Epidermal melanocyte (primary cell): ENCODE measurements at regions not wholly inside any gene's neighbourhood (a gene's known extent, or its start where the extent isn't known, plus 50 kb on each side); places are given as distances from the start of the nearest gene placed in this dataset.
A peak's percentile ranks its signal among the peaks of the same experiment; 100 is the strongest.

Experiments
- DNase-seq: peaks from one replicate; pipeline ENCODE4 v3.0.0; 2011; ENCODE audit warnings: low spot score; ENCODE audit not compliant: insufficient read length

- DNase-seq: no peak
These were observed 217.3 kb upstream of the PREP start for GRCh38 chr6:105619971-105620741.

- DNase-seq: no peak
These were observed 215.4 kb upstream of the PREP start for GRCh38 chr6:105618247-105618646.

- DNase-seq: no peak
These were observed 213.6 kb upstream of the PREP start for GRCh38 chr6:105616521-105616920.

GRCh38 chr6:105611606-105612005 is 208.7 kb upstream of the PREP start:
- DNase-seq: no peak

GRCh38 chr6:105609375-105609991 is 206.6 kb upstream of the PREP start:
- no peak for DNase-seq

- peak; percentile 41 for DNase-seq
These were observed 206.0 kb upstream of the PREP start for GRCh38 chr6:105608711-105609374.

GRCh38 chr6:105607636-105608621 is 205.0 kb upstream of the PREP start:
- no peak for DNase-seq

GRCh38 chr6:105606831-105607463 is 204.1 kb upstream of the PREP start:
- DNase-seq: no peak

- no peak for DNase-seq
These were observed 201.7 kb upstream of the PREP start for GRCh38 chr6:105604587-105604884.

GRCh38 chr6:105603788-105604586 is 201.1 kb upstream of the PREP start:
- no peak for DNase-seq

GRCh38 chr6:105601541-105602236 is 198.8 kb upstream of the PREP start:
- DNase-seq: no peak

- no peak for DNase-seq
These were observed 197.7 kb upstream of the PREP start for GRCh38 chr6:105600336-105601260.

GRCh38 chr6:105598264-105598663 is 195.4 kb upstream of the PREP start:
- no peak for DNase-seq

- no peak for DNase-seq
These were observed 193.4 kb upstream of the PREP start for GRCh38 chr6:105596284-105596755.

GRCh38 chr6:105595829-105596228 is 192.9 kb upstream of the PREP start:
- no peak for DNase-seq

GRCh38 chr6:105594821-105595220 is 191.9 kb upstream of the PREP start:
- DNase-seq: no peak

- no peak for DNase-seq
These were observed 191.2 kb upstream of the PREP start for GRCh38 chr6:105593805-105594671.
